ENCODE measurements at regions not wholly inside any gene's neighbourhood (a gene's known extent, or its start where the extent isn't known, plus 50 kb on each side); places are given as distances from the start of the nearest gene placed in this dataset.

DNA sequence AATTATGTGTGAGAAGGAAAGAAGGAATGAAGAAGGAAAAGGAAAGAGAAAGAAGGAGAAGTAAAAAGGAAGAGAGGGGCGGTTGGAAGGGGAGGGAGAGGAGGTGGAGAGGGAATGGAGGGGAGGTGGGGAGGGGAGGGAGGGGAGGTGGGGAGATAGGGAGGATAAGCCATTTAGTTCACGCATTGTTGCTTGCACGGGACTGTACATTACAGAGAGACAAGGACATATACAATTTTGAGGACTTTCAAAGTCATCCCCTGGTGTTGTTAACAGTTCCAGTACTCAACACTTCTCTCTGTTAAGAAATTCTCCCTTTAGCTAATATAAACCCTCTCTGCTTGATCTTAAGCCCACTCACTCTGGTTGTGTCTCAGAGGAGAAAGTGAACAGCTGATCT lies 312.5 kb downstream of the GRIN2B start:
- no peak for DNase-seq

DNA sequence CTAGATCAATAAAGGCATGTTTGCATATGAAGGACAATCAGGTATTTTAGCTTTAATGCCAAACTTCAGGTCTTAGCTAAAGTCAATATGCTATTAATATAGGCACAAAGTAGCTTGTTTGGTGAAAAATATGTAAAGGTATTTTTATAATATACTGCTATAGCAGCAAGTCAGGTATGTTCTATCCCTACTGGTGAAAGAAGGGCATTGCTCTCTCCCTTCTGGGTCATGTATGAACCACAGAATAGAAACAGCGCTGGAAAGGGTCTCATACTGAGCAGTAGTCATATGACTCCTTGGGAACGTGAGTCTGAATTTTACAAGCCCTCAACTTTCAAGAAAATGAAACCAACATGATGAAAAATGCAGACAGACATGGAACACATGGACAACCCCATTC lies 314.6 kb downstream of the GRIN2B start:
- no peak for DNase-seq

DNA sequence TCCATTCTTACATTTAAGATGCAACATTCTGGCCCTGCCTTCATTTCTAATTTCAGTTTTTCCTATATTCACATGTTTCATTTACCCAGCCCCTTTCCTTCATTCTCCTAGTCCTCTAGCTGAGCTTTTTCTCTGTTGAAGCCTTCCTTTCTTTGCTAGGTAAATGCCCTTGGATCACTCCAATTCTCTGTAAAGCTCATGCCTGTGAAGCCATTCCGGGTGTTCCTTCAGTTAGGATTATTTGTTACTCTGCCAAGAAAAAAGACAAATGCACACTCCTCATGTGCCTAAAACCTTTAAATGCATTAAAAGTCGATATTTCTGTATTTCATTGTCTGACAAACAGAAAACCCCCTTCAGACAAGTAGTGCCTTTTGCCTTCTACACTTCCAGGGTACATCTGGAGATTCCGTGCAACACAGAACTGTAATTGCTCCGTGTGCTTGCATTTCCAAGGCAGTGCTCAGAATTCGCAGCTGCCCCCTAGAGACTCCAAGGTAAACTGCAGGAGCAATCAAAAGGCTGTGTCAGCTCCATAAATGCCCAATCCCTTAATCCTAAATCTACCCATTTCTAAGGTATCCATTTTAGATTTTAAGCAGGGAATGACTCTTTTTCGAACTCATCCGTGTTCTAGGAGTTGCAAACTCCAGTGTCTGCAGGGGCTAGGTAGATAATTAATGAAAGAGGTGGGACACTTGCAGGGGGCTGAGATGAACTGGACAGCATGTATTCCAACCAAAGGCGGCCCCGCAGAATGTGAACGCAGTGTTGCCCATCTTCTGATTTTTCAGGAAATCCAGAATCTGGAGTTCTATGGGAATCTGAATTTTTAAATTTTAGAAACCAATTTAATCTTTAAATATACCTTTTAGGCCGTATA lies 320.2 kb downstream of the GRIN2B start:
- no peak for DNase-seq

DNA sequence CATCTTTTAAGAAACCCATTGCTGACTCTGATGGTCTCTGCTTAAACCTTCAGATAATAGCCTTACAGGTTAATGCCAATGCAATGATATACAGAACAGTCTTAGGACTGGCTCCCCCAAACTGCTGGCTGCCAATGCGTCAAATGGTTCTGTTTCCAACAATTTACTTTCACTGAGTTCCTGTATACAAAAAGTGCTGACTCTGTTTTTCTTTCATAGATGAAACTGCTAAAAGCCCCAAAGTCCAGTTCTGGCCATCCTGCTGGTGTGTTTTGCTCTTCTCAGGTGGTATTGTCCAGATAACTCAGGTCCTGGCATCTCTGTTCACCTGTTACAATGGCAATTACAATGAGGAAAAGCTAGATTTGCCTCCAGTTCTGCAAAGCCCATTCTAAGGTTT lies 326.9 kb downstream of the GRIN2B start:
- no peak for DNase-seq

DNA sequence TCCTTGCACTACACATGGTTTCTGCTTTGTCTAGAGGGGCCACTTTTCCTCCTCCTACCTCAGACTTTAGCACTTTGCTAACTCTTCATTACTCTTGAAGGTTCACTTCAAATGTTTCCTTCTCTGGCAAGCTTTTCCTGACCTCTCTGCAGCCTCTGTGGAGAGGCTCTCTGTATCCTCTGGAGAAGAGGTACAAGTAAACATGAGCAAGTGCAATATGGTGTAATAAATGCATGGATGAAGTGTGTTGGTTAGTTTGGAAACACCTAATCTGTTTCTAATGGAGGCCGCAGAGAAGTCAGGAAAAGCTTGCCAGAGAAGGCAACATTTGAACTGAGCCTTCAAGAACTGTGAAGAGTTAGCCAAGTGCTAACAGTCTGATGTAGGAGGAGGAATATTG lies 329.3 kb downstream of the GRIN2B start:
- no peak for DNase-seq

DNA sequence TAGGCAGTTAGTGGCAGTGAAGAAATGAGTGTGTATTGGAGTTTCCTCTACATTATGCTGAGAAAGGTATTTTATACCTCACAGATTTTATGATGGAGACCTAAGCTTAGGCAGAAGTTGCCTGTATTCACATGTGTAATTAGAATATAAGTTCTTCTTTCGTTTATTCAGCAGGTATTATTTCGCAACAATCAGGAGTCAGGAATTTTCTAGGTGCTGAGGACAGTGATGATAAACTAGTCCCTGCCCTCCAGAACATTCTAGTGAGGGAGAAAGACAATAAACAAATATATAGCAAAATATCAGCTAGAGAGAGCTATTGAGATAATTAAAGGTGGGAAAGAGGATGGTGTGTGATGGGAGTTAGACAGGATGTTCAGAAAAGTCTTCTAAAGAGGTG lies 345.7 kb downstream of the GRIN2B start:
- DNase-seq = no peak

DNA sequence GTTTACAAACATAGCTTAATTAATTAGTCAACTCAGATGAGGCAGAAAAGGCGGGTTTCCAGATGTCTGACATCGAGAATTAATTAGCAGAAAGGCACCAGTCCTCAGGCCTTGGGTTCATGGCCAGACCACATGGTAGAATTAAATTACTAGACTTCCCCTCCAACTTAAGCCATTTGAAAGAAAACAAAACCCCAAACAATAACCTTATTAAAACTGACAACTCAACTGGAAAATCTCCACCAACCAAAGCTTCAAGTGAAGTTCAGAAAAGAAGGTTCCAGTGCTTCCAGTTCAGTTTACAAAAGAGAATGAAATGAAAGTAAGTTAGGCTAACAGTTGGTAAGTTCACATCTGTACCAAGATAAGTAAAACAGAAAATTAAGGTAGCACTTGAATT lies 349.5 kb downstream of the GRIN2B start:
- DNase-seq = no peak

DNA sequence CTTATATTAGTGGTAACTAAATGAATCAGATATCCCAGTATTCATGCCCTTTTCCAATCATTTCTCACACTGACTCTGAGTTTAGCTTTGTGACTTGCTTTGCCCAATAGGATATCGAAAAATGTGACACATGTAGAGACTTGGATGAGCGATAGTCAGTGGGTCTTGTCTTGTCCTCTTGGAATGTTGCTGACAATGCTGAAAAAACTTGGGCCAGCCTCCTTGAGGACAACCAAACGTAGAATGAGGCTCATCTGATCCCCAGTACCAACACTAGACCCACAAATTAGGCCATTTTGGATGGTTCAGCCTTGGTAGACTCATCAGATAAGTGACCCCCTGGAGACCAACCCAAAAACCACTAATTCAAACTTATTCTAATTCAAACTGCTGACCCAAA lies 351.0 kb downstream of the GRIN2B start:
- DNase-seq = no peak

DNA sequence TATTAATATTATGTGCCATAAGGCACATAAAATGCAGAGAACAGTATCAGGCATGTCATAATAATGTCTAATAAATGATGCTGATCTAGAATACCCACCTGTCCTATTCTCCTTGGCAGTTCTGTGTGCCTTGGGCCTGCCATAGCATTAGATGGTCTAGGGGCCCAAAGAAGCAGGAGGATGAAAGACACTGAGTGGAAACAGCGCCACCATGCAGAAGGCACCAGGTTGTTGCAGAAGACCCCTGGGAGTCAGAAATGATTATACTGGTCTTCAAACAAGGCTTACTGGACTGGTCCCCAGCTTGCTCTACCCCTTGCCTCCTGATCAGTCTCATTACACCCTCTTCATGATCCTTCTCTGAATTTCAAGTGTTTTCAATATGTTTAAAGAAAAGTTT lies 353.3 kb downstream of the GRIN2B start:
- no peak for DNase-seq

DNA sequence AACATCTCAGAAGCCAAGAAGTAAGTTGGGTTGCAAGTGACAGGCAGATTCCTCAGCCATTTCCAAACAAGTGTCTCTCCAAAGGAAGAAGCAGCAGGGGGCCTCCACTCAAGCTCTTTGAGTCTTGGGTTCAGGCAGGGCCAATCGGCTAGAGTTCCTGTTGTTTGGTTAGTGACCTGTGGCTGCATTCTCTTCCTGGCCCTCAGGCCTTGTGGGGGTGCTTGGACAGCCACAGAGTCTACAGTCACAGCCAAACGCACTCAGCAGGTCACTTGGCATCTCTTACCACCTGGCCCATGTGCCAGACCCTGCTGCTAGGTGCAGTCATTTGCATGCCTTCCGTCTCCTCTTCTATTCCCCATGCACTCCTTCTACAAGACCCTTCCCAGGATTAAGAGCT lies 353.9 kb downstream of the GRIN2B start:
- DNase-seq = no peak

DNA sequence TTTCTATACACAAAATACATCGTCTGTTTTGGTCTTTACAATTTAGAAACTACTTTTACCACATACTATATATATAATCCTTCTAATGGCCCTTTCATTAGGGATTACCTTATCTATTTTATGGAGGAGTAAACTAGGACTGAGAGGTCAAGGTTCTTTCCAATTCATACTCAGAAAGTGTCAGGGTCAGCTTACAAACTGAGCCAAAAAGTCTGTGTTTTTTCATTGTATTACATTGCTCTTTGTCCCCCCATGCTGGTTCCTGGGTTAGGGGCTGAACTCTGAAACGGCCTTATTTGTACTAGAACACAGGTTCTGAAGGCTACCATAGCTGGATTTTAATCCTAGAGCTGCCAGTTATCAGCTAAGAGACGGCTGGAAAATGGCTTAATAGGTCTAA lies 368.1 kb downstream of the GRIN2B start:
- no peak for DNase-seq

DNA sequence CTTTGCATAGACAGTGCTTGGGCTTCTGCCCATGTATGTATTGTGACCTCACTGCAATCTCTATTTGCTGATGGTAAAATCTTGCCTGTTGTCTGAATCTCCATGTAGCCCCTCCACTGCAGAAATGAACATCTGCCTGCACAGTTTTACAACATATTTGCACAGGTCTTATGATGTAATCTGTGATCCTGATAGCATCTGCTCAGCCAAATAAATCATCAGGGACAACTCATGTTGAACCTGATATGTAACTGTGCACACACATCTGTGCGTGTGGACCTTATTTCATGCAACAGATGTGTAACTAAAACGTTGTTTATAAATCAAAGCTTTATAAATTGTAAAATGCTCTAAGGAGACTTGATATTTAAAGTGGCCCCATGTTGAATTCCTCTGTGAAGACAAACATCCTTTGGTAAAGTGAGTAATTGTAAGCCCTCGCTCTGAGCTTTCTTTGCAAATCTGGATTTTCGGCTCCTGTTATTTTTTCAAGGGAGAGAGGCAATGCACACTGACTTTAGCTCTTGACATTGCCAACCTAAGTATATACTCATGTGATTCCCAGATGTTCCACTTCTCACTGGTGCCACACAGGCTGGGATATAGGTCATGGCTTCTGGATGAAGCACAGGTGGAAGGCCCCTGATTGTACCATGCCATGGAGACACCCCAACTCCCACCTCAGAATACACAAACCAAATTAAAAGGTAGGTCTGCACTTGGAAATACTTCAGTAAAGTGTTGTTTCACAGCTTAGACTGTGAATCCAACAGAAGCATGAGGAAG lies 371.3 kb downstream of the GRIN2B start:
- no peak for DNase-seq

DNA sequence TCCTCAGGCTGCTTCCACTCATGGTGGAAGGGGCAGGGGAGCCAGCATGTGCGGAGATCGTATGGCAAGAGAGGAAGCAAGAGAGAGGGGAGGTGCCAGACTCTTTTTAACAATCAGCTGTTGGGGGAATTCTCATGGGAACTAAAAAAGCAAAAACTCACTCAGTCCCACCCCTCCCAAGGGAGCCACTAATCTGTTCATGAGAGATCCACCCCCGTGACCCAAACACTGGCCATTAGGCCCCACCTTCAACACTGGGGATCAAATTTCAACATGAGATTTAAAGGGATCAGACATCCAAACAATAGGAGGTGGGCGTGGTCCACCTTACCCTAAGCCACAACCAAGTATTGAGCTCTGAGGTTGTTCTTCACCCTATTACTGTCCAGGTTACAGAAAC lies 375.1 kb downstream of the GRIN2B start:
- no peak for DNase-seq

DNA sequence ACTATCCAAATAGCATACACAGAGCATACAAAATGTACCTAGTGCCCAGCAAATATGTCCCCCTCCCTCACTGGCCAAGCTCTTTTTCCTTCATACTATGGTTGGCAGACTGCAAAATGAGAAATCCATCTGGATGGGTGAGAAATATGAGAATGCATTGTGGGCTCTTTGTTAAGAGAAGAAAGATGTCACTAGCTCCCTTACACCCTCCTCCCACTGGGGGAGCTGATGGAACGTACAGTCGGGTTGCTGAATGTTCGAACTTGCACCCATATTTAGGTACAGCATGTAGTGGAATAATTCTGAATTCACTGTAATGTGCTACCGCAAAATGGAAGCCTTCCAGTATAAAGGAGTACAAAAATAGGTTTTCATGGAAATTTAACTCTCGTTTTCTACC lies 377.4 kb downstream of the GRIN2B start:
- DNase-seq = no peak

DNA sequence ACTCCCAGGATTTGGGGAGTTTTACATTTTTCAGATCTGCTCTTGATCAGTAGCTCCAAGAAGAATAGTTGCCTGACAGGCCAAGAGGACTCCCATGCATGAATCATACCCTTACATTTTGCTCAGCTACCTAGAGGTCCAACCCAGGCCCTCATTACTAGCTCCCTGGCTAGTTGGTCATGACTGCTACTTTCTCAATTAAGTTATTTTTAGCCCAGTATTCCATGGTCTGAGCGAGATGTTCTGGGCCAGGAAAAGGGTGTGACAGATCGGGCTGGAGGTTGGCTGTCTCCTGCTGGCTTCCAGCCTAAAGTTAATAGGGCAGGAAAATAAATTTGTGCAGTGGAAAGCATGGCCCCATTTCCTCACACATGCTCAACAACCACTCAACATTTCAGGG lies 379.2 kb downstream of the GRIN2B start:
- DNase-seq = no peak

DNA sequence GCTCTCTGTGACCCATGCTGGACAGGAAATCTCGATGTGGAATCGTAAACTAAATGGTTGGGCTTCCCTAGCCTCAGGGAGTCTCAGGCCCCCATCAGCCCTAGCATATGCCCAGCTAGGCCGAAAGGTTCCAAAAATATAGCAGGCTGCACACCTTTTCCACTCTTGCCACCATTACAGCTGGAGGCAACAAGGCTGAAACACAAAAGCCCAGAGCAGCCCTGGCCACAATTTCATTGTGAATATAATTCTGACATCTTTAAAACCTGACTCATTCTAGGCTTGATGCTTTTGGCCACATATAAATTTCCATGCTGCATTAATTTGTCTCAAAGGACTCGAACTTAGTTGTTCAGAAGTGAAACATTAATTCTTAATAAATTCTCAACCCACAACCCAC lies 382.2 kb downstream of the GRIN2B start:
- no peak for DNase-seq

DNA sequence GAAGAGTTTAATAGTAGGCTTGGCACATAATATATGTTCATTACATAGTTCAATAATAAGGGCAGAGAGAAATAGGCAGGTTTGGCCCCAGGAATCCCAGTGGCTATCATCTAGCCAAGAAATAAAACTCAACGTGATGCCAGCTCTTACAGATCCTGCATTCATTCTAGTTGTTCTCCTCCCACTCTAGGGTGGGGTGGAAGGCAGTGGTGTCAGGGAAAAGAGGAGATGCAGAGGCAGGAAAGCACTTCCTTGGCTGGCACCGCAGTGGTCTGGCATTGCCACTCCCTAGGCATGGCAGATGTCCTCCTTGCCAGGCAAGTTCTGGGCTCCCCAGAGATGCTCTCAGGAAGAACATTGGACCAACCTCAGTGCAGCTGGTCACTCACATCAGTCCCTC lies 383.6 kb downstream of the GRIN2B start:
- DNase-seq = no peak

DNA sequence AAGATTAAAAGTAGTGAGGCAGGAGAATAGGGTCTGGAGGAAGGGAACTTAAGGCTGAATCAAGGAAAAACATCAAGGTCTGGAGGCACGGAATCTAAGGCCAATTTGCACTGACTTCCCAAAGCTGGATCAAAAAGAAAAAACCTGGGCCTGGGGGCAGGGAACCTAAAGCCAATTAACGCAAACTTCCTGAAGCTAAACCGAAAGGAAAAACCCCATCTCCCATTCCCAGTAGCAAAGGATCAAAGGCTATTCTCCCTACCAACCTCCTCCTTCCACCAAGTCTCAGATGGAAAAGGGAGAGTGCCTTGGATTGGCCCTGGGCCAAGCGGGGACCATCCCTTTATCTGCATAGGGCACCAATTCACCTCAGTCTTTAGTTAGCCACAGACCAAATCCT lies 384.2 kb downstream of the GRIN2B start:
- DNase-seq = no peak

DNA sequence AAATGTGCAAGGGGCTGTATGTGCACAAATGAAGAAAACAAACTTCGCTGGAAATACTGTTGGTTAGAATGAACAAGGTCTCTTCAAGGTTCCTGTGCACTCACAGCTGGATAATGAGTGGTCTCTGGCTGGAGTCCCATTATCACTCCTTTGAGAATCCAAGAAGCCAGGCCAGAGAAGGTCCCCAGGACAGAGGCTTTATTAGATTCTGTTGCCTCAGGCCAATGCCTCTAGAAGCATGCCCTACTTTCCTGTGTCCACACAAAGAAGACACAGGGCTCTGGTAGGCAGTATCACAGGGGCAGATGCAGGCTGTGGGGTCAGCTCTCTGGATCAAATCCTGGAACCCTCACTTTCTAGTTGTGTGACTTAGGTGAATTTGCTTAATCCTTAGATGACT lies 384.7 kb downstream of the GRIN2B start:
- DNase-seq = no peak

DNA sequence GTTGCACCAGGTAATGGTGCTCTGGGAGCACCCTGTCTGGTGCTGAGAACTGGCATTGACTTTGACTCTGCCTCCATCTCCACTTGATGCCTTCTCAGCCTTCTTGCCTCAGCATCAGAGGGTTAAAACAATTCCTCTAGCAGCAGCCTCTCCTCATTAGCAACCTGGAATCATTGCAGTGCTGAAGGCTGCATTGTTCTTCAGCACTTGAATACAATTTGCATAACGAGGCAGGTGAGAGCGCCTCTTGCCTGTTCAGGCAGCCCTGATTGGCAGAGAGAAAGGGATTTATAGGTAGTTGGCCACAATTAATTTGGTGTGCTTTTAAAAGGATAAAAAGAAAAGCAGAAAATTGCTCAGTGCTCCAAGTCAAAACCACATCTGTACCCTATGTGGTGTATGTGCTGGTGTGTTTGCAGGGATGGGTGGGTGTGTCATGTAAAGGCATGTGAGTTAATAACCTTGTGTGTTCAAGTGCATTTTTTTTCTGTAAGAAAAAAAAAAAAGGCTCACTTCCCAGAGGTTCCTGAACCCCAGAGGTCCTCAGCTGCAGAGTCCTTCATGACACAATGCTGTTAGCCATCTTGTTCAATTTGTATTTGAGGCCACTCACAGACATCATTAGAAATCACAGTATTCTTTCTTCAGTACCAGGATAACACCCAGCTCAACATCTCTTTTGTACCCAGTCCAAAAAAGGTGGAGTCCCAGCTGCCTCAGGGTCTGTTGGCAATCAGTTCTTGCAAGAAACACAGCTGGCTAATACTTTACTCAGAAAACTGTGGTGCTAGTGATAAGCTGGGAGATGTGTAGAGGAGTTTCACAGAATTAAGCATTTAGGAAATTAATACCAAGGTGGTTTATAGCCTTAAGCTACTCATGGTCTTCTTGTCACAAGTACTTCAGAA lies 385.6 kb downstream of the GRIN2B start:
- DNase-seq = no peak

DNA sequence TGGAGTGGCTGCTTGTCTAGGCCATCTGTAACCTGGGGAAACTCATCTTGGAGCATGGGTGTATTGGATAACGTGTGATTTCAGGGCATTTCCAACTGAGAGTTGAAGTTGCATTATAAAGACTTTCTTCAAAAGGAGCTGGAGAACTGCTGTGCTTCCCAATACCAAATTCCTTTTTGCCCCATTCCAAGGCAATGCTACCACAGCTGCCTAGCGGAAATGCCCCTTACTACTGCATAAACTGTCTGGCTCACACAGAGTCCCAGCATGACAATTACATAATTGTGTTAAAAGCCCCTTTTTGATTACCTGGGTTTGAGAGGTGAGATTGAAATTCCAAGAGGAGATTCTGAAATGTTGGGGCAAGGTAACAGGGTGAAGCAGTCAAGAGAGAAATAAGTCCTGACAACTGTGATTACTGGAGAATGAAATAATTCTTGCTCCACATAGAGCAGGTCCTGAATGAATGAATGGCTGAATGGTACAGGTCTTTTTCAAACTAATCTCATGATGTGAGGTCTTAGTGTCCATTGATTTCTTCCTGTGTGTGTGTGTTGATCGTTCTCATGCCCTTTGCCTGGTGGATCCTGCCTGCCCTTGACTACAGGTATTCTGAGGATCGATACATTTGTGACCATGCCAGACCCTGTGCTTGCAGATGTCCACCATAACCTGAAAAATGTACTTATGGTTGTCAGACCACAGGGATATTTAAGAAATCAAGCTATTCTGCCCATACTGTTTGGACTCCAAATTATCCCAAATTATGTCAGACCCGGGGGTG lies 386.5 kb downstream of the GRIN2B start:
- DNase-seq = no peak

Data from stimulated activated naive CD4-positive, alpha-beta T cell treated with Interleukin-2 at 50 U/mL for 16 hours (primary cell).